ENCODE measurements at regions not wholly inside any gene's neighbourhood (a gene's known extent, or its start where the extent isn't known, plus 50 kb on each side); places are given as distances from the start of the nearest gene placed in this dataset.

- intact Hi-C loops (cut with DNase I; ENCODE audit: low total_unique reads) = no loop called here
- no peaks in the 10 kb centered on the region for H3K36me3 ChIP-seq
- H3K27me3 ChIP-seq = no peaks in the 10 kb centered on the region
- no peaks in the 10 kb centered on the region for H3K9me3 ChIP-seq
- DNase-seq = no peak
- no peak overlapping the region for H3K4me3 ChIP-seq
- H3K27ac ChIP-seq = no peak overlapping the region
- no peaks in the 10 kb centered on the region for H3K4me1 ChIP-seq
- TF ChIP-seq CTCF (IDR thresholded peaks at IDR 0.05) (no peak), POLR2A (IDR thresholded peaks at IDR 0.05) (no peak)
Observed at GRCh38 chr11:15660496-15660895, 545.8 kb downstream of the INSC start.

- Histone ChIP-seq H3K9me3 (no peaks in the 10 kb centered on the region), H3K27ac (no peak overlapping the region), H3K4me1 (no peaks in the 10 kb centered on the region), H3K27me3 (no peaks in the 10 kb centered on the region), H3K36me3 (no peaks in the 10 kb centered on the region), H3K4me3 (no peak overlapping the region)
- no peak for DNase-seq
- intact Hi-C loops (cut with DNase I; ENCODE audit: low total_unique reads) = no loop called here
- TF ChIP-seq POLR2A (IDR thresholded peaks at IDR 0.05) (no peak), CTCF (IDR thresholded peaks at IDR 0.05) (no peak)
Observed at GRCh38 chr11:15662285-15662684, 547.6 kb downstream of the INSC start.

- Histone ChIP-seq H3K9me3 (no peaks in the 10 kb centered on the region), H3K4me1 (no peaks in the 10 kb centered on the region), H3K27ac (no peak overlapping the region), H3K4me3 (no peak overlapping the region), H3K36me3 (no peaks in the 10 kb centered on the region), H3K27me3 (no peaks in the 10 kb centered on the region)
- no peak for DNase-seq
- TF ChIP-seq POLR2A (IDR thresholded peaks at IDR 0.05) (no peak), CTCF (IDR thresholded peaks at IDR 0.05) (no peak)
- intact Hi-C loops (cut with DNase I; ENCODE audit: low total_unique reads) = no loop called here
Observed at GRCh38 chr11:15663777-15664218, 549.1 kb downstream of the INSC start.

GRCh38 chr11:15665368-15665871 is 550.7 kb downstream of the INSC start:
- no peaks in the 10 kb centered on the region for H3K9me3 ChIP-seq
- H3K4me1 ChIP-seq = no peaks in the 10 kb centered on the region
- intact Hi-C loops (cut with DNase I; ENCODE audit: low total_unique reads) = no loop called here
- no peaks in the 10 kb centered on the region for H3K36me3 ChIP-seq
- no peak overlapping the region for H3K27ac ChIP-seq
- H3K4me3 ChIP-seq = no peak overlapping the region
- DNase-seq = no peak
- TF ChIP-seq CTCF (IDR thresholded peaks at IDR 0.05) = no peak
- no peak for TF ChIP-seq POLR2A (IDR thresholded peaks at IDR 0.05)
- H3K27me3 ChIP-seq = no peaks in the 10 kb centered on the region

GRCh38 chr11:15667127-15667725 is 552.5 kb downstream of the INSC start:
- intact Hi-C loops (cut with DNase I; ENCODE audit: low total_unique reads) = no loop called here
- Histone ChIP-seq H3K4me1 (no peaks in the 10 kb centered on the region), H3K9me3 (no peaks in the 10 kb centered on the region), H3K27me3 (no peaks in the 10 kb centered on the region), H3K36me3 (no peaks in the 10 kb centered on the region), H3K4me3 (no peak overlapping the region), H3K27ac (no peak overlapping the region)
- TF ChIP-seq POLR2A (IDR thresholded peaks at IDR 0.05) (no peak), CTCF (IDR thresholded peaks at IDR 0.05) (no peak)
- DNase-seq = no peak

Measured in uterus (tissue), 3 donors.